HCT116 (cell line): ENCODE measurements at regions not wholly inside any gene's neighbourhood (a gene's known extent, or its start where the extent isn't known, plus 50 kb on each side); places are given as distances from the start of the nearest gene placed in this dataset.

ENCODE experiments used
- CEBPB ChIP-seq: IDR thresholded peaks from 2 replicates; pipeline ENCODE4 v1.6.1; 2012; ENCODE audit warnings: low read depth
- JUND ChIP-seq: IDR thresholded peaks from 2 replicates; pipeline ENCODE4 v1.6.1; 2012
- TF ChIP-seq, protein P1 (sequence below), 3 experiments: fragments of 200-600 bp in 1 of 3; sonication (generic) in 1 of 3; IDR thresholded peaks in 2 of 3; conservative IDR thresholded peaks in 1 of 3; 2 replicates each; pipeline ENCODE4 v1.5.1; 2012 to 2017; ENCODE audit warnings: low read depth in 2 of 3, low read length in 2 of 3, antibody characterized with exemption in 1 of 3, borderline replicate concordance in 1 of 3, control low read depth in 1 of 3, mild to moderate bottlenecking in 1 of 3, mixed read lengths in 1 of 3, mixed run types in 1 of 3, moderate library complexity in 1 of 3; ENCODE audit not compliant: insufficient read depth in 1 of 3

DNA sequence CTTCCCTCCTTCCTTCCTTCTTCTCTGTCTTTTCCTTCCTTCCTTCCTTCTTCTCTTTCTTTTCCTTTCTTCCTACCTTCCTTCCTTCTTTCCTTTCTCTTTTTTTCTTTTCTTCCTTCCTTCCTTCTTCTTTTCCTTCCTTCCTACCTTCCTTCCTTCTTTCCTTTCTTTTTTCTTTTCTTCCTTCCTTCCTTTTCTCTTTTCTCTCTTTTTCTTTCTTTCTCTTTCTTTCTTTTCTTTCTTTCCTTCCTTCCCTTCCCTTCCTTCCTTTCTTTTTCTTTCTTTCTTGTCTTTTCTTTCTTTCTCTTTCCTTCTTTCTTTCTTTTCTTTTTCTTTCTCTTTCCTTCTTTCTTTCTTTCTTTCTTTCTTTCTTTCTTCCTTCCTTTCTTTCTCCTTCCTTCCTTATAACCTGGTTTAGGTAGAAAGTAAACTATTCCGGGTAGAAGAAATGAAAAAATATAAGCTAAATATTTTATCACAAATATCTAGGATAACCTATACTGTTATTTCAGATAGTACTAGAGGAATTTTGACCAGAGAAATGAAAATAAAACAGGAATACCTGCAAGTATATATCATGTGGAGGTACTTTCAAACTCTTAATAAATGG is 1741.8 kb upstream of the CDH9 start:
- TF ChIP-seq CEBPB (no peak), JUND (no peak)
- TF ChIP-seq, protein P1, sequence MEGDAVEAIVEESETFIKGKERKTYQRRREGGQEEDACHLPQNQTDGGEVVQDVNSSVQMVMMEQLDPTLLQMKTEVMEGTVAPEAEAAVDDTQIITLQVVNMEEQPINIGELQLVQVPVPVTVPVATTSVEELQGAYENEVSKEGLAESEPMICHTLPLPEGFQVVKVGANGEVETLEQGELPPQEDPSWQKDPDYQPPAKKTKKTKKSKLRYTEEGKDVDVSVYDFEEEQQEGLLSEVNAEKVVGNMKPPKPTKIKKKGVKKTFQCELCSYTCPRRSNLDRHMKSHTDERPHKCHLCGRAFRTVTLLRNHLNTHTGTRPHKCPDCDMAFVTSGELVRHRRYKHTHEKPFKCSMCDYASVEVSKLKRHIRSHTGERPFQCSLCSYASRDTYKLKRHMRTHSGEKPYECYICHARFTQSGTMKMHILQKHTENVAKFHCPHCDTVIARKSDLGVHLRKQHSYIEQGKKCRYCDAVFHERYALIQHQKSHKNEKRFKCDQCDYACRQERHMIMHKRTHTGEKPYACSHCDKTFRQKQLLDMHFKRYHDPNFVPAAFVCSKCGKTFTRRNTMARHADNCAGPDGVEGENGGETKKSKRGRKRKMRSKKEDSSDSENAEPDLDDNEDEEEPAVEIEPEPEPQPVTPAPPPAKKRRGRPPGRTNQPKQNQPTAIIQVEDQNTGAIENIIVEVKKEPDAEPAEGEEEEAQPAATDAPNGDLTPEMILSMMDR (IDR thresholded peaks at IDR 0.05 in 2 of 3, conservative IDR thresholded peaks at IDR 0.05 in 1 of 3; ENCODE audit: borderline replicate concordance in 1 of 3, insufficient read depth in 1 of 3, low read depth in 2 of 3, low read length in 2 of 3): no peak
